ENCODE measurements at regions not wholly inside any gene's neighbourhood (a gene's known extent, or its start where the extent isn't known, plus 50 kb on each side); places are given as distances from the start of the nearest gene placed in this dataset.

GRCh38 chr4:152157629-152158028, 378.3 kb downstream of the FBXW7 start:
- no peak for DNase-seq

- no peak for DNase-seq
Observed at GRCh38 chr4:152156442-152156841, 379.4 kb downstream of the FBXW7 start.

- no peak for DNase-seq
Observed at GRCh38 chr4:152155070-152155469, 380.8 kb downstream of the FBXW7 start.

- no peak for DNase-seq
Observed at GRCh38 chr4:152154433-152154832, 381.5 kb downstream of the FBXW7 start.

GRCh38 chr4:152153476-152154270, 382.2 kb downstream of the FBXW7 start:
- DNase-seq = no peak

- DNase-seq = no peak
Observed at GRCh38 chr4:152150214-152150613, 385.7 kb downstream of the FBXW7 start.

GRCh38 chr4:152149745-152150144, 386.1 kb downstream of the FBXW7 start:
- DNase-seq = no peak

GRCh38 chr4:152148057-152148456, 387.2 kb upstream of the GATB start:
- DNase-seq = no peak

- no peak for DNase-seq
Observed at GRCh38 chr4:152146244-152146643, 385.4 kb upstream of the GATB start.

- no peak for DNase-seq
Observed at GRCh38 chr4:152143806-152144205, 383.0 kb upstream of the GATB start.

GRCh38 chr4:152138451-152138850, 377.6 kb upstream of the GATB start:
- DNase-seq = no peak

- no peak for DNase-seq
Observed at GRCh38 chr4:152132776-152133175, 372.0 kb upstream of the GATB start.

GRCh38 chr4:152128356-152128755, 367.5 kb upstream of the GATB start:
- DNase-seq = no peak

GRCh38 chr4:152126238-152126637, 365.4 kb upstream of the GATB start:
- no peak for DNase-seq

GRCh38 chr4:152118819-152119553, 358.2 kb upstream of the GATB start:
- peak in 1 of 2 experiments; percentile 12 for DNase-seq

- peak; percentile 28 to 71 for DNase-seq
Observed at GRCh38 chr4:152117933-152118507, 357.2 kb upstream of the GATB start.

GRCh38 chr4:152117520-152117919, 356.7 kb upstream of the GATB start:
- no peak for DNase-seq

GRCh38 chr4:152117054-152117453, 356.2 kb upstream of the GATB start:
- no peak for DNase-seq

GRCh38 chr4:152115794-152116193, 355.0 kb upstream of the GATB start:
- DNase-seq = no peak

- no peak for DNase-seq
Observed at GRCh38 chr4:152115118-152115517, 354.3 kb upstream of the GATB start.

- DNase-seq = no peak
Observed at GRCh38 chr4:152114562-152114961, 353.8 kb upstream of the GATB start.

- no peak for DNase-seq
Observed at GRCh38 chr4:152112887-152113286, 352.1 kb upstream of the GATB start.

- no peak for DNase-seq
Observed at GRCh38 chr4:152112190-152112589, 351.4 kb upstream of the GATB start.

GRCh38 chr4:152110780-152111179, 350.0 kb upstream of the GATB start:
- no peak for DNase-seq

Data from NCI-H2081 (cell line).